GM19452 (cell line): ENCODE measurements at regions not wholly inside any gene's neighbourhood (a gene's known extent, or its start where the extent isn't known, plus 50 kb on each side); places are given as distances from the start of the nearest gene placed in this dataset.

ENCODE experiments used
- ATAC-seq: cut with Tn5 transposase; IDR thresholded peaks from one replicate; pipeline ENCODE4 v1.9.1; 2021; ENCODE audit not compliant: unreplicated experiment

- no peak for ATAC-seq
These were observed 210.7 kb downstream of the PDCD6IP start for GRCh38 chr3:34008836-34009809.

GRCh38 chr3:34011171-34012101, 213.0 kb downstream of the PDCD6IP start:
- ATAC-seq: peak; percentile 33

- ATAC-seq: no peak
These were observed 213.7 kb downstream of the PDCD6IP start for GRCh38 chr3:34012102-34012461.

GRCh38 chr3:34013818-34014570, 215.6 kb downstream of the PDCD6IP start:
- ATAC-seq: no peak

GRCh38 chr3:34015204-34016142, 217.0 kb downstream of the PDCD6IP start:
- no peak for ATAC-seq

GRCh38 chr3:34016925-34017587, 218.6 kb downstream of the PDCD6IP start:
- ATAC-seq: peak; percentile 53

GRCh38 chr3:34017757-34018156, 219.3 kb downstream of the PDCD6IP start:
- no peak for ATAC-seq

GRCh38 chr3:34019158-34019557, 220.7 kb downstream of the PDCD6IP start:
- no peak for ATAC-seq

GRCh38 chr3:34020170-34020569, 221.7 kb downstream of the PDCD6IP start:
- no peak for ATAC-seq

- ATAC-seq: no peak
These were observed 222.6 kb downstream of the PDCD6IP start for GRCh38 chr3:34020726-34021680.

- no peak for ATAC-seq
These were observed 223.7 kb downstream of the PDCD6IP start for GRCh38 chr3:34022147-34022546.

GRCh38 chr3:34024447-34025240, 226.2 kb downstream of the PDCD6IP start:
- ATAC-seq: no peak

- ATAC-seq: no peak
These were observed 235.4 kb downstream of the PDCD6IP start for GRCh38 chr3:34033839-34034238.

- ATAC-seq: no peak
These were observed 236.4 kb downstream of the PDCD6IP start for GRCh38 chr3:34034840-34035239.

- no peak for ATAC-seq
These were observed 237.3 kb downstream of the PDCD6IP start for GRCh38 chr3:34035775-34036174.

- ATAC-seq: no peak
These were observed 238.8 kb downstream of the PDCD6IP start for GRCh38 chr3:34037260-34037659.

- ATAC-seq: no peak
These were observed 239.7 kb downstream of the PDCD6IP start for GRCh38 chr3:34038131-34038530.
